K562 (cell line): ENCODE measurements at regions not wholly inside any gene's neighbourhood (a gene's known extent, or its start where the extent isn't known, plus 50 kb on each side); places are given as distances from the start of the nearest gene placed in this dataset.

Experiments
- BRD4 ChIP-seq: fragments of 200-600 bp; sonication (generic); IDR thresholded peaks from 2 replicates; pipeline ENCODE4 v1.6.1; 2017; ENCODE audit warnings: inconsistent platforms
- CXXC5 ChIP-seq: fragments of 250-450 bp; sonication (Bioruptor Pico); IDR thresholded peaks from 2 replicates; pipeline ENCODE4 v1.8.0; 2022; ENCODE audit warnings: inconsistent platforms, mild to moderate bottlenecking, moderate library complexity
- E4F1 ChIP-seq: fragments of 250-450 bp; sonication (Bioruptor Pico); IDR thresholded peaks from 2 replicates; pipeline ENCODE4 v1.5.0; 2021; ENCODE audit warnings: mild to moderate bottlenecking, borderline replicate concordance
- ID3 ChIP-seq, 2 experiments: fragments of 250-450 bp in 1 of 2; fragments of 450-650 bp in 1 of 2; sonication (Bioruptor Pico) in 1 of 2; IDR thresholded peaks; 2 replicates each; pipeline versions ENCODE4 v1.6.1 to v1.8.0; 2016 to 2021; ENCODE audit warnings: mild to moderate bottlenecking in 2 of 2, moderate library complexity in 2 of 2, missing compliant biosample characterization in 1 of 2, missing genetic modification characterization in 1 of 2
- L3MBTL2 ChIP-seq: fragments of 450-650 bp; IDR thresholded peaks from 2 replicates; pipeline ENCODE4 v1.6.1; 2016; ENCODE audit warnings: mild to moderate bottlenecking, moderate library complexity
- MAFF ChIP-seq: IDR thresholded peaks from 2 replicates; pipeline ENCODE4 v1.6.1; 2012; ENCODE audit warnings: low read length, improper control_type of control experiment
- MNT ChIP-seq, 2 experiments: fragments of 450-650 bp; conservative IDR thresholded peaks; 2 replicates each; pipeline ENCODE4 v1.6.1; 2017; ENCODE audit warnings: mild to moderate bottlenecking in 2 of 2, moderate library complexity in 2 of 2
- NKRF ChIP-seq: fragments of 450-650 bp; IDR thresholded peaks from 2 replicates; pipeline ENCODE4 v1.6.1; 2016; ENCODE audit warnings: borderline replicate concordance
- RCOR1 ChIP-seq, 2 experiments: IDR thresholded peaks; 2 replicates each; pipeline ENCODE4 v1.6.1; 2012; ENCODE audit warnings: low read depth in 2 of 2, low read length in 2 of 2, borderline replicate concordance in 1 of 2, improper control_type of control experiment in 1 of 2
- STAT5B ChIP-seq: fragments of 250-450 bp; sonication (Bioruptor Pico); IDR thresholded peaks from 2 replicates; pipeline ENCODE4 v1.8.0; 2021; ENCODE audit warnings: mild to moderate bottlenecking, inconsistent platforms
- TEAD2 ChIP-seq: fragments of 450-650 bp; IDR thresholded peaks from 2 replicates; pipeline ENCODE4 v1.6.1; 2016; ENCODE audit warnings: missing genetic modification characterization, control low read depth, missing compliant biosample characterization
- ZMIZ1 ChIP-seq, 2 experiments: fragments of 150-350 bp in 1 of 2; IDR thresholded peaks; 2 replicates each; pipeline ENCODE4 v1.6.1; 2012 to 2016; ENCODE audit warnings: low read depth in 2 of 2, low read length in 2 of 2, mild to moderate bottlenecking in 1 of 2, moderate library complexity in 1 of 2
- ZNF263 ChIP-seq: sonication (generic); formaldehyde crosslinking; IDR thresholded peaks from 2 replicates; pipeline ENCODE4 v1.8.0; 2022; ENCODE audit warnings: mild to moderate bottlenecking, missing genetic modification reagents, borderline replicate concordance
- ZNF655 ChIP-seq: fragments of 250-450 bp; sonication (Bioruptor Pico); IDR thresholded peaks from 2 replicates; pipeline ENCODE4 v1.5.0; 2021

GRCh38 chr16:76634847-76635697 is 357.9 kb downstream of the CNTNAP4 start (continued):
- TF ChIP-seq ZMIZ1 (IDR thresholded peaks at IDR 0.05; ENCODE audit: low read depth in 2 of 2, low read length in 2 of 2) (no peak), L3MBTL2 (peak; percentile 92), MNT (conservative IDR thresholded peaks at IDR 0.05) (peak in 1 of 2 experiments; percentile 51; a peak in 3 of 4 replicates), TEAD2 (tag) (no peak), STAT5B (CRISPR knock-in tag) (no peak), ZNF263 (CRISPR knock-in tag) (no peak), CXXC5 (CRISPR knock-in tag) (peak; percentile 86), RCOR1 (IDR thresholded peaks at IDR 0.05; ENCODE audit: borderline replicate concordance in 1 of 2, low read depth in 2 of 2, low read length in 2 of 2) (0 out of 4 replicates have a peak, but pooled peaks of 1 of the 2 experiments have one; percentile 14), BRD4 (0 out of 2 replicates have a peak, but pooled peaks have one; percentile 42), ID3 (CRISPR knock-in tag; IDR thresholded peaks at IDR 0.05) (no peak), ID3 (tag; IDR thresholded peaks at IDR 0.05) (no peak), MAFF (no peak), NKRF (no peak), ZNF655 (no peak), E4F1 (CRISPR knock-in tag) (no peak)
